C4-2B (cell line): ENCODE measurements at regions not wholly inside any gene's neighbourhood (a gene's known extent, or its start where the extent isn't known, plus 50 kb on each side); places are given as distances from the start of the nearest gene placed in this dataset.

ENCODE experiments used
- H3K27ac ChIP-seq: fragments of 450-650 bp; 2 replicates; pipeline ENCODE4 v1.5.1; 2017
- ZFX ChIP-seq: fragments of 450-650 bp; IDR thresholded peaks from 2 replicates; pipeline ENCODE4 v1.6.1; 2017
- TF ChIP-seq, protein P1 (sequence below): fragments of 450-650 bp; conservative IDR thresholded peaks from 2 replicates; pipeline ENCODE4 v1.5.1; 2017; ENCODE audit warnings: mild to moderate bottlenecking

DNA sequence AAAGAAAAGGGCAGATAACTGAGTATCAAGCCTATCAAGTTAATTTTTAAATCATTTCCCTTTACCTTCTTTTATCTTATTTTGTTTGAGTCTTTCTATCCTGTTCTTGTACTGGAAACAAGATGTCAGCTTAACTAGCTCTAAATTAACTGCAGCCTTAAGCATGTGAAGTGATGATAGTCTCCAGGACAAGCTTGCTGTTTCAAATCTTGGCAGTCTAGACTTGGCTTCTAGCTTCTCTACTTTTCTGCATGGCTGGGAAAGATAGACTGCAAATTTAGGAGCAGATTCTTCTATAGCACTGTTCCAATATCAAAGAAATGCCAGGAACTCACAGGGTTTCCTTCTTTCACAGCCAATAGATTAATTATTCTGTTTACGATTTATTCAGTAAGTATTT, 1034.4 kb downstream of the TUSC7 start:
- no peak for TF ChIP-seq ZFX
- TF ChIP-seq, protein P1, sequence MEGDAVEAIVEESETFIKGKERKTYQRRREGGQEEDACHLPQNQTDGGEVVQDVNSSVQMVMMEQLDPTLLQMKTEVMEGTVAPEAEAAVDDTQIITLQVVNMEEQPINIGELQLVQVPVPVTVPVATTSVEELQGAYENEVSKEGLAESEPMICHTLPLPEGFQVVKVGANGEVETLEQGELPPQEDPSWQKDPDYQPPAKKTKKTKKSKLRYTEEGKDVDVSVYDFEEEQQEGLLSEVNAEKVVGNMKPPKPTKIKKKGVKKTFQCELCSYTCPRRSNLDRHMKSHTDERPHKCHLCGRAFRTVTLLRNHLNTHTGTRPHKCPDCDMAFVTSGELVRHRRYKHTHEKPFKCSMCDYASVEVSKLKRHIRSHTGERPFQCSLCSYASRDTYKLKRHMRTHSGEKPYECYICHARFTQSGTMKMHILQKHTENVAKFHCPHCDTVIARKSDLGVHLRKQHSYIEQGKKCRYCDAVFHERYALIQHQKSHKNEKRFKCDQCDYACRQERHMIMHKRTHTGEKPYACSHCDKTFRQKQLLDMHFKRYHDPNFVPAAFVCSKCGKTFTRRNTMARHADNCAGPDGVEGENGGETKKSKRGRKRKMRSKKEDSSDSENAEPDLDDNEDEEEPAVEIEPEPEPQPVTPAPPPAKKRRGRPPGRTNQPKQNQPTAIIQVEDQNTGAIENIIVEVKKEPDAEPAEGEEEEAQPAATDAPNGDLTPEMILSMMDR: no peak
- no peak overlapping the region for H3K27ac ChIP-seq

DNA sequence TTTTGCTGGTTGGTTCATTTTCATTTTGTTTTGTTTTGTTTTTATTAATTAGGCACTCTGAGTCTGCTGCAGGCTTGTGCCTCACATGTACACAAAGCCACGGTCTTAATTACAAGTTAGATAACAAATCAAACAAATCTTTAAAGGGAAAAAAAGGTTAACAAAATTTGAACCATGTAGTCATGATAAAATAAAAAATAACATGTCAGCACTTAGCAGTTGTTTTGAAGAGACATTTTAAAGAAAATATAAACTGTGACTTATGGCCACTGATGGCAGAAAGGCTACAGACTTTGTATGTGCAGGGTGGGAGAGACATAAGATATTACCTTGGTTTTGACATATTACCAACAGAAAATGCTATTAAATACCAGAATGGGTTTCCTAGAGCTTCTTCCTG, 1035.4 kb downstream of the TUSC7 start:
- no peak overlapping the region for H3K27ac ChIP-seq
- no peak for TF ChIP-seq ZFX
- TF ChIP-seq, protein P1: no peak

DNA sequence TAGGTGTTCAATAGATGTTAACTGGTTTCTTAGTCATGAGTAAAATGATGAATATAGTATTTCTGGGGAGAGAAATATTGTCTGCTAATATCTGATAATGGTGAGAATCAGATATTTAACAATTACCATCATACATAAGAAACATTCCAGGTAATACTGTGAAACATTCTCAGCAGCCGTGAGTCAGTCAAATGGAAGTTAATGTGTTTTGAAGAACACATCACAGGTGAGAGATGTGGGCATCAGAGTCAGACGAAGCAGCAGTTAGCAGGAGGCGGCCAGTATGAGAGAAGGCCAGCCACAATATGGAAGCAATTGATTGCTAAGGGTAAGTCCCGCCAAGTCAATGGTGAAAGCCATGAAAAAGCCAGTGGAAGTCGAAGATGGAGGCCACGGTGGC, 1035.9 kb downstream of the TUSC7 start:
- TF ChIP-seq, protein P1: no peak
- TF ChIP-seq ZFX: no peak
- no peak overlapping the region for H3K27ac ChIP-seq

DNA sequence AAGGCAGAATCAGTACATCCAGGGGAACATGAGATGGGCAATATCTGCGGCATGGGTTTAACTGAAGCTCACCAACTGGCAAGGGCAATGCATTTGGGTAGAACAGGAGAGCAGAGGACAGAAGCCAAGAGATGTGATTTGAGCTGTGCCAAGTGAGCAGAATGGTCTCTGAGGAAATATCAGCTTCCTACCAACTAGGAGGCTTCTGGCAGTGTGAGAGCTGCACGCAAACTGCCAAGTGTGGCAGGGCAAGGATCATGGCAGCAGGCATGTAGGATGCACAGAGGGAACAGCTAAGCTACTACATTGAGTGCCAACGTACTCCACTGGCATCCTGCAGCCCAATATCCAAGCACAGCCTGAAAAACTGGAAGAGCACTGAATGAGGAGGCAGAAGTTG, 1036.5 kb downstream of the TUSC7 start:
- no peak overlapping the region for H3K27ac ChIP-seq
- TF ChIP-seq, protein P1: no peak

DNA sequence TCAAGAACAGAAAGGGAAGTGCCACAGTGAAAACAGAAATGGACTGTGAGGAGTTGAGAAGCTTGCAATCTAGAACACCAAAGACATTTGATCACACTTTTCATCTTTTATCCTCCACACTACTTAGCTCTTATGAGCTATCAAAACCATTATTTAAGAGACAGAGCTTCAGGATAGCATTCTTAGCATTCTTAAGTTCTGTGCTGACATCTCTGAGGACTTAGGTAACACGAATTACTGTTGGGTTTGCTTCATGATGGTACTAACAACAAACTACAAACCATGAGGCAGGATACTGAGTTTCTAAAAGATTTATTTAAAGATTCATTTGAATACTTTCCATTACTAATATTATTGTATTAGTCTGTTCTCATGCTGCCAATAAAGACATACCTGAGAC, 1038.6 kb downstream of the TUSC7 start:
- no peak overlapping the region for H3K27ac ChIP-seq
- TF ChIP-seq, protein P1: no peak
- TF ChIP-seq ZFX: no peak

DNA sequence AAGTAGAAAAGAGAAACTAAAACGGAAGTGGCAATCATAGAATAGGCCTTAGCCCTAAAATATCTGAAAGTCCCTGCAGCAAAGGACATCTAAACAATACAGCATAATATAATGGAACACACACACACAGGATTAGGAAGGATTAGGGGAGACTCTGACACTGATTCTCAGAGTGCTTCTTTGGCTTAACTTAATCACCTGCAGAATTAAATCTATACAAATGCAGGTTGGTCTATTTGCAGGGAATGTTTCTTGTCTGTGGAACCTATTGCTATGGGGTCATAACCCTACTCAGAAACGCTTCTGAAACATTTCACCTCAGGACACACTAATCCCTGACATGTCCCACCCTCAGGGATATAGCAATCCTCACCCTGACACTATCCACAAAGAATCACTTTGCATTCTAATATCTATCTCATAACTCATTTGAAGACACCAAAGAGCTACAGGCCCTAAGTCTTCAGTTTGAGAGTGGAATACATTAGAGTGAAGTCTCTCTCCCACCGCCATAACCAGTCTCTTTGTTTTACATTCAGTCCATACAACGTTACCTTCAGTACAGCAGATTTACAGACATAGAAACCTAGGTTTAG, 1041.2 kb downstream of the TUSC7 start:
- H3K27ac ChIP-seq: no peak overlapping the region
- TF ChIP-seq, protein P1: no peak
- TF ChIP-seq ZFX: no peak

DNA sequence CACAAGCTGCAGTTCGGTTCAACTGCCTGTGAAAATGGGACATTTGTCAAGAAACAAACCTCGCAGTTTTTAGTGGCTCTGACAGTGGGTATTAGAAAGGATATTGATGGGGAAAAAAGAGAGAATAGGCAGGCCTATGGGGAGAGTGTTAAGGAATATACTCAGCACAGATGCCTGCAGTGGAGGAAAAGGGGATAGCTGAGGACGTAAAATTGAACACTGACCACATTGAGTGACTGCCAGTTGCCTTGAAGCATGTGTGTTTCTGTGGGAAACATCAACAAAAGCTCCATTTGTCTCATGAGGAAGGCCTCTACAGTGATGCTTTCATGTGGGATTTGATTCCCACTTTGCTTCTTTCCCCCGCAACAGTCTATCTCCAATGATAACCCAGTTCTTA, 1042.1 kb downstream of the TUSC7 start:
- TF ChIP-seq, protein P1: no peak
- no peak for TF ChIP-seq ZFX
- no peak overlapping the region for H3K27ac ChIP-seq
